ENCODE measurements at regions not wholly inside any gene's neighbourhood (a gene's known extent, or its start where the extent isn't known, plus 50 kb on each side); places are given as distances from the start of the nearest gene placed in this dataset.

DNA sequence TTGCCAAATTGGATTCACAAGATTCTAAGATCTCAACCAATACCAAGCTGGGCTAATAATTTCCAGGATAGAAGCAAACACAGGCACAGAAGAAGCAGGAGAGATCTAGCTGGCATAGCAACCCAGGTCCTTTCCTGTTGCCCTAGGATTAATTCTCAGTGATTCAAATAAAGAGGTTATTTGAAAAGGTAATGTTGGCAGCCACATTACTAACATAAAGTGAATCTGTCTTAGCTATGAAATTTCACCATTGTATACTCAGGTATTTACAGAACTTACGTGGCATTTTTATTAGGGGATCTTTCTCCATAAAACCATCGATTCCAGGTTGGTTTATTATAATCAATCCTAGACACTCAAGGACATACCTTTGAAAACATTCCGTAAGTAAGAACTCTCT is 379.3 kb upstream of the POM121L12 start:
- Histone ChIP-seq H3K9ac (replicated peaks in 1 of 4; ENCODE audit: extremely low read depth in 1 of 4, low read depth in 3 of 4, low read length in 3 of 4) (no peak overlapping the region), H3K79me1 (ENCODE audit: low read depth, low read length) (no peaks in the 10 kb centered on the region), H2BK15ac (ENCODE audit: low read length) (no peak overlapping the region), H3K27ac (ENCODE audit: low read depth, low read length) (no peak overlapping the region), H3K23me2 (ENCODE audit: low read depth, low read length) (no peaks in the 10 kb centered on the region), H4K8ac (ENCODE audit: extremely low read depth, insufficient read depth, low read length) (no peak overlapping the region), H3K79me2 (ENCODE audit: control insufficient read depth in 1 of 2, insufficient read depth in 2 of 2, low read length in 2 of 2) (no peaks in the 10 kb centered on the region), H4K91ac (replicated peaks; ENCODE audit: insufficient read length, low read length) (no peak overlapping the region), H4K20me1 (replicated peaks in 1 of 2; ENCODE audit: control insufficient read depth in 1 of 2, insufficient read depth in 2 of 2, low read length in 2 of 2) (no peaks in the 10 kb centered on the region), H2AK5ac (ENCODE audit: low read depth, low read length) (no peak overlapping the region), H3K23ac (ENCODE audit: insufficient read length) (no peak overlapping the region), H3K4me3 (ENCODE audit: extremely low read depth in 1 of 4, insufficient read depth in 2 of 4, low read depth in 3 of 4, low read length in 4 of 4) (no peak overlapping the region), H2AFZ (ENCODE audit: low read length) (0 out of 2 replicates have a peak overlapping the region, but pooled peaks have one; percentile 50), H3K14ac (ENCODE audit: insufficient read length) (no peak overlapping the region), H3K9me3 (ENCODE audit: insufficient read depth in 2 of 2, low read depth in 1 of 2, low read length in 1 of 2) (no peaks in the 10 kb centered on the region; a peak in 1 of 4 replicates), H2BK20ac (ENCODE audit: low read length) (no peak overlapping the region), H3K27me3 (replicated peaks in 1 of 4; ENCODE audit: control insufficient read depth in 3 of 4, extremely low read depth in 1 of 4, insufficient read depth in 3 of 4, low read length in 3 of 4) (no peaks in the 10 kb centered on the region), H2BK120ac (replicated peaks; ENCODE audit: low read depth, low read length) (no peak overlapping the region), H3K18ac (ENCODE audit: extremely low read depth, low read length) (no peak overlapping the region), H3K4me1 (replicated peaks in 1 of 4; ENCODE audit: control insufficient read depth in 3 of 4, insufficient read depth in 4 of 4, low read length in 3 of 4) (peaks cover 0 to 3% (median 0%) of the 10 kb centered on the region in 4 experiments; a peak in 1 of 7 replicates), H2BK5ac (ENCODE audit: low read depth, low read length) (no peak overlapping the region), H3K4ac (replicated peaks; ENCODE audit: insufficient read length, low read depth, low read length) (no peak overlapping the region), H3K56ac (replicated peaks; ENCODE audit: insufficient read length, low read depth, low read length) (no peak overlapping the region), H3K4me2 (ENCODE audit: insufficient read depth in 1 of 2, low read depth in 2 of 2, low read length in 2 of 2) (no peak overlapping the region), H3K36me3 (ENCODE audit: control insufficient read depth in 2 of 4, insufficient read depth in 4 of 4, low read length in 3 of 4) (no peaks in the 10 kb centered on the region; a peak in 1 of 8 replicates), H4K5ac (ENCODE audit: insufficient read length, low read depth, low read length) (no peak overlapping the region), H2BK12ac (ENCODE audit: low read depth, low read length) (no peak overlapping the region)
- ChIA-PET CTCF (ENCODE audit: partially characterized antibody) (no interaction called here), POLR2A (ENCODE audit: partially characterized antibody) (no interaction called here)
- DNase-seq (ENCODE audit: low read depth in 1 of 2, low spot score in 2 of 2) (no peak), FAIRE-seq (peak; percentile 55)
- TF ChIP-seq TEAD4 (IDR thresholded peaks at IDR 0.05; ENCODE audit: low read depth, low read length) = no peak
- no peak for TF ChIP-seq POLR2A (IDR thresholded peaks at IDR 0.05; ENCODE audit: control extremely low read depth in 1 of 2, low read depth in 2 of 2, low read length in 2 of 2)
- no peak for TF ChIP-seq CTBP2 (IDR thresholded peaks at IDR 0.05; ENCODE audit: borderline replicate concordance, insufficient read depth, insufficient read length, low read length)
- no peak for TF ChIP-seq SIN3A (conservative IDR thresholded peaks at IDR 0.05 in 1 of 2, IDR thresholded peaks at IDR 0.05 in 1 of 2; ENCODE audit: low read depth in 1 of 2, low read length in 2 of 2)
- no peak for TF ChIP-seq BRCA1 (IDR thresholded peaks at IDR 0.05; ENCODE audit: low read depth, low read length)
- TF ChIP-seq ZNF274 (IDR thresholded peaks at IDR 0.05; ENCODE audit: borderline replicate concordance, extremely low read depth, low read length) = no peak
- WGBS, 2 experiments (ENCODE audit: extremely low coverage in 1 of 2, insufficient coverage in 1 of 2, insufficient read length in 1 of 2, insufficient replicate concordance in 2 of 2, low coverage in 1 of 2, low lambda C conversion rate in 2 of 2, missing lambda C conversion rate in 1 of 2) = 93% methylated on average over 3 of the region's 3 CpGs; no CpG with 5 or more reads in 1 of the 2 experiments

Measured in H1 (cell line).